HG03103 (cell line): ENCODE measurements at regions not wholly inside any gene's neighbourhood (a gene's known extent, or its start where the extent isn't known, plus 50 kb on each side); places are given as distances from the start of the nearest gene placed in this dataset.

Experiments
- ATAC-seq: cut with Tn5 transposase; IDR thresholded peaks from one replicate; pipeline ENCODE4 v1.9.1; 2021; ENCODE audit warnings: low read depth; ENCODE audit not compliant: unreplicated experiment

- no peak for ATAC-seq
Measured at GRCh38 chr14:40317690-40318089, 885.5 kb upstream of the FBXO33 start.

GRCh38 chr14:40312296-40312695 lies 880.1 kb upstream of the FBXO33 start:
- ATAC-seq: no peak

GRCh38 chr14:40309124-40309523 lies 876.9 kb upstream of the FBXO33 start:
- no peak for ATAC-seq

GRCh38 chr14:40308240-40308639 lies 876.0 kb upstream of the FBXO33 start:
- no peak for ATAC-seq

GRCh38 chr14:40296821-40297220 lies 864.6 kb upstream of the FBXO33 start:
- no peak for ATAC-seq

GRCh38 chr14:40292664-40293063 lies 860.4 kb upstream of the FBXO33 start:
- no peak for ATAC-seq

GRCh38 chr14:40282196-40282595 lies 850.0 kb upstream of the FBXO33 start:
- no peak for ATAC-seq

- no peak for ATAC-seq
Measured at GRCh38 chr14:40280652-40281051, 848.4 kb upstream of the FBXO33 start.

- no peak for ATAC-seq
Measured at GRCh38 chr14:40273417-40273816, 841.2 kb upstream of the FBXO33 start.

GRCh38 chr14:40271480-40271879 lies 839.2 kb upstream of the FBXO33 start:
- ATAC-seq: no peak

GRCh38 chr14:40269436-40269835 lies 837.2 kb upstream of the FBXO33 start:
- ATAC-seq: no peak

- no peak for ATAC-seq
Measured at GRCh38 chr14:40268236-40268635, 836.0 kb upstream of the FBXO33 start.

- ATAC-seq: no peak
Measured at GRCh38 chr14:40265096-40265495, 832.9 kb upstream of the FBXO33 start.

- no peak for ATAC-seq
Measured at GRCh38 chr14:40252817-40253447, 820.7 kb upstream of the FBXO33 start.

GRCh38 chr14:40248671-40249070 lies 816.4 kb upstream of the FBXO33 start:
- no peak for ATAC-seq

GRCh38 chr14:40240245-40240859 lies 808.1 kb upstream of the FBXO33 start:
- ATAC-seq: no peak

GRCh38 chr14:40232302-40232701 lies 800.1 kb upstream of the FBXO33 start:
- no peak for ATAC-seq

GRCh38 chr14:40229676-40230075 lies 797.4 kb upstream of the FBXO33 start:
- no peak for ATAC-seq

GRCh38 chr14:40222996-40223395 lies 790.8 kb upstream of the FBXO33 start:
- ATAC-seq: no peak

GRCh38 chr14:40221428-40221827 lies 789.2 kb upstream of the FBXO33 start:
- no peak for ATAC-seq

- ATAC-seq: no peak
Measured at GRCh38 chr14:40219032-40219431, 786.8 kb upstream of the FBXO33 start.

GRCh38 chr14:40218282-40218941 lies 786.2 kb upstream of the FBXO33 start:
- ATAC-seq: no peak
